Iris pigment epithelial cell (primary cell): ENCODE measurements at regions not wholly inside any gene's neighbourhood (a gene's known extent, or its start where the extent isn't known, plus 50 kb on each side); places are given as distances from the start of the nearest gene placed in this dataset.
A peak's percentile ranks its signal among the peaks of the same experiment; 100 is the strongest.

Experiments
- DNase-seq: peaks from one replicate; pipeline ENCODE4 v3.0.0-alpha.2; 2011; ENCODE audit warnings: low read depth

GRCh38 chr1:209400351-209401220 lies 182.9 kb upstream of the CAMK1G start:
- no peak for DNase-seq

DNA sequence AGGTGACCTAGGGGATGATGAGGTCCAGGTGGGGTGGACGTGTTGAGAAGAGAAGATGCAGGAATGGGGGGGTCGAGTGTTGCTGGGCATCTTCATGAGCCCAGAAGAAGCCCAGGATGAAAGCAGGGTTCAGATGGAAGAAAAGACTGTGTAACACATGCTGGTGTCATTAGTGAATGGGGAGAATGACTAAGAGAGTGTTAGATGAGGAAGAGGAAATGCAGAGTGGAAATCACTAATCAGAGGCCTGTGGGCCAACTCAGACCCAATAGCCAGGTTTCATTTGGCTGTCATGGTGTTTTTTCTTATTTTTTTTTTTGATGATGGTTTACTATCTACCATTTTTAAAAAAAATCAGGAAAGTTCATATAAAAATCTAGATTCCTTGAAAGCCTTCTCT lies 180.8 kb upstream of the CAMK1G start:
- DNase-seq, result no peak

- no peak for DNase-seq
Measured at GRCh38 chr1:209403921-209404320, 179.6 kb upstream of the CAMK1G start.

- no peak for DNase-seq
Measured at GRCh38 chr1:209404577-209404976, 178.9 kb upstream of the CAMK1G start.

DNA sequence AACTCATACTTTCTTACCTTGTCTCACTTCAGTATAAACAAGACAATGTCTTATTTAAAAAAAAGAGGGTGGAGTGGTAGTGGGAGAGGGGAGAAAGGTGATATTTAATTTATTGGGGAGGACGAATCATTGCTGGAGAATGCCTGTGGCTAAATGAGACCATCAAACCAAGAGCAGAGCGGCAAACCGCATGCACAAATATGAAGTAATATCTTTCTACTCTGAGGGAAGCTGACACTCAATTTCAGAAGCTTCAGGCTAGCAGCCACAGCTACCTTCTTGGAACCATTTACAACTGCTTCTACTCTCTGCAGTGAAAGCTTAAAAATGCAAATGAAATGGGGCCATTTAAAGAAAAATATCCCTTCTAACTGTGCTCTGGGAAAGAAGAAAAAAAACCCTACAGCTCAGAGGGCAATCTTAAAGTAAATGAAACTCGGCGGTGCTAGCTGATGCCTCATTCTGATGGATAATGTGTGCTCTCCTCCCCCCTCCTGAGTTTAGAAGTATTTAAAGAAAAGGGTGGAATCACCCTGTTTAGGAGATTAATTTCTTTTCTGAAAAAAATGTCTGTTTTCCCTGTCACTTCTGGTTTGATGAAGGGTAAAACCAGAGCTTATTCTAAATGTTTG lies 178.2 kb upstream of the CAMK1G start:
- peak; percentile 84 for DNase-seq

GRCh38 chr1:209406168-209406567 lies 177.3 kb upstream of the CAMK1G start:
- DNase-seq, result peak; percentile 46

GRCh38 chr1:209406595-209406994 lies 176.9 kb upstream of the CAMK1G start:
- DNase-seq, result no peak

DNA sequence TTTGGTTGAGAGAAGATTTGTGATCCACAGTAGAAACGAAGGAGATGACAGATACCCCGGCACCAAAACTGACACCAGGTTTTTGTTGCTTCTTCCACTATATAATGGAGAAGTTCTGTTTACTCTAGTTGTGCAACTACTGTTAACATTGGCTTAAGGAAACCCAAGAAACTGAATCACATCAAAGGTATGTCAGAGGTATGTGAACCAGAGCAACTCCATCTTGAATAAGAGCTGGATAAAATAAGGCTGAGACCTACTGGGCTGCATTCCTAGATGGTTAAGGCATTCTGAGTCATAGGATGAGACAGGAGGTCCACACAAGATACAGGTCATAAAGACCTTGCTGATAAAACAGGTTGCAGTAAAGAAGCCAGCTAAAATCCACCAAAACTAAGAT lies 173.7 kb upstream of the CAMK1G start:
- DNase-seq, result peak; percentile 96

DNA sequence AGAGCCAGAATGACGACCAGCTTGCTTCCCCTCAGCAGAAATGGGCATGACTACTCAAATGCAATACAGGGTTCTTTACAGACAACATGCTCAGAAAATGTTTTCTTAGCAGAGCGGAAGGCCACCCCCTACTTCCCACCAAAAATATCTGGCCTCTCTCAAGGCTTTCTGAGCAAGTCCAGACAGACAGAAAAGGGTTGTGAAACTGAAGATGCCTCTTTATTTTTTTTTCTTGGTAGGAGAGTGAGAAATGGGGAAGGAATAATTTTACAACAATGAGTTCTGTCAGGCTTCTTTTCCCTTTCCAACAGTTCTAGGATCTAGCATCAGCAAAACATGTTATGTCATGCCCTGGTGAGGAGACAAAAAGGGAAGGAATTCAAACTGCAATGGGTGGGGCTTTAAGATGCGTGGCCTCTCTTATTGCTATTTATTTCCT lies 172.0 kb upstream of the CAMK1G start:
- DNase-seq, result peak; percentile 69

DNA sequence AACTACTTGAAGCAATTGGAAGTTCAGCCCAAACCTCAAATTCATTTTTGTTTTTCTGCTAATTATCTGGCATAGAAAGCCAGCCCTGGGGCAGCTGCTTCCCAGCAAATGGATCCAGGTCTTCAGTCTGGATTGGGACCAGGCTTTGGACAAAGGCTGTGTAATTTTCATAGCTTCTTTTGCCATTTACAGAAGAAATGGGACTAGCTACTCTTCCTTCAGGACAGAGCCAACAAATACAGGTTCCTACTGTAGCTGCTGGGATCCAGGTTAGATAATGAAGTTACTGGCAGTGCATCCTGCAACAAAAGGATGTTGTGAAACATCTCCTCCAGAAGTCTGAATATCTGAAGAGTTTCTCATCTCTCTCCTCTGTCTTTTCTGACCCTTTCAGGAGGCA lies 171.5 kb upstream of the CAMK1G start:
- DNase-seq, result peak; percentile 79

- no peak for DNase-seq
Measured at GRCh38 chr1:209412566-209412965, 170.9 kb upstream of the CAMK1G start.

- no peak for DNase-seq
Measured at GRCh38 chr1:209413062-209413461, 170.5 kb upstream of the CAMK1G start.

DNA sequence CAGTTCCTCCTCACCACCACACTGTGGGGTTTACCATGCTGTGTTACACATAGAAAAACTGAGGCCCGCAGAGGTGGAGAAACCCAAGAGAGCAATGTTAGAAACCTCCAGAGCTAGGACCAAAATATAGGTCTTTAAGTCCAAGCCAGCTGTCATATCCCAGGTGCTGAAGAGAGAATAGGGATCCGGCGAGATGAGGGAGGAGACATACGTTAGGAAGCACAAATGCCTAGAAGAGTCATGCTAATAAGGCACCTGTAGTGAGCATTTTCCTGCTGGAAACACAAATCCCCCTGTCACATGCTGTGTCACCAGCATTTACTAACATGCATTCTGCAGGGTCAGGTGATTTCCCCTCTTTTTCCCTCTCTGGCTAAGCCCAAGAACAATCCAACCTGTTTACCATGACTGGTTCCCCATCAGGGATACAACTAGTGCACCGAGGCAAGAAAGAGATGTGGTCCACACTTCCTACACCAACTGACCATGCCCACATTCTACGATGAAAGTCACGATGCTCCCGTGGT lies 168.6 kb upstream of the CAMK1G start:
- no peak for DNase-seq

DNA sequence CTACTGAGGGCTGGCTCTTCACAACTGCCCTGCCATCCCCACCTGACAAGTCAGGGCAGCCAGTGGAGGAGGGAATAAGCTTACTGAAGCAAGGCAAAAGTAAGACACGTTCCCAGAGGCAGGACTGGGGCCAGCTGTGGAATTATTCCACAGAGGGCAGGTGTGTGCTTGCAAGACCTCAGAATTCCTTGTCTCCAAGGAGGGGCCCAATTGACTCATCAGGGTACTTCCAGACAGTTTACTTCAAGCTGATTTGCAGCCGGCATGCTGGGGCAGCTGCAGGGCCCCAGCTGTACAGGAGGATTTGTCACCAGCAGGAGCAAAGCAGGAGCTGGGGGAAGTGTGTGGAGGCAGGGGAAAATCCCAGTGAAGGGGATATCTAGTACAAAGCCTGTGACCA lies 167.5 kb upstream of the CAMK1G start:
- DNase-seq, result peak; percentile 59

- no peak for DNase-seq
Measured at GRCh38 chr1:209416716-209417115, 166.8 kb upstream of the CAMK1G start.

DNA sequence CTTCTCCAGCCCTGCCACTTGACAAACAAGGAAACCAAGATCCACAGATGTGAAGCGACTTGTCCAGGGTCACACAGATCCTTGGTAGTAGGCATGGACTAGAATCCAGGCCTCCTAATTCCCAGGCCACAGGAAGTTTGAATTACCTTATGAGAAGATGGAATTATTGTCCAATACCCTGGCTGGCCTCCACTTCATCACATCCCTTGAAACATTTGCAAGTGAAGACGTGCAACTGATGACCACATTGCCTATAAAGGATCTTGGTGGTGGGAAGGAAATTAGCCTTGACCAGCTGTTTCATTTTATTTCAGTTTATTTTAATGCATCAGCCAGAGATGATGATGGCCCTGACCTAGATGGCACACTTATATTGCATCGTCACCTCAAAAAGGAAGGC lies 165.8 kb upstream of the CAMK1G start:
- DNase-seq, result no peak

- no peak for DNase-seq
Measured at GRCh38 chr1:209420276-209420675, 163.2 kb upstream of the CAMK1G start.

GRCh38 chr1:209421186-209421585 lies 162.3 kb upstream of the CAMK1G start:
- DNase-seq, result no peak

GRCh38 chr1:209421978-209422680 lies 161.4 kb upstream of the CAMK1G start:
- no peak for DNase-seq

DNA sequence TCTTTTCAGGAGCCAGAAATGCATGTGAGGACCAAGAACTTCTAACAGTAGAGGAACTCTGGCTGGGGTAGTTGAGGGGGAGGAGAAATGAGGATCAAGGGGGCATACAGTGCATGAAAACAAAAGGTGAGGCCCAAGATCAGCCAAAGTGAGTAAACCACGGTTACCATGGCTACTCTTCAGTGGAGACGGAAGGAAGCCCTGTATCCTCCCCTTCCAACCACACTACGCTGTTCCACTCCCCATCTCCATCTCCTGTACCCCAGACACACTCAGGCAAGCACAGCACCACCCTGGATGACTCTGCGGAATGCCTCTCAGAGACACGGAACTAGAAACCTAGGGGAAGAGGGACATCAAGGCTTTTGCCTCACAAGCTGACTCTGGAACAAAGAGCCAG lies 157.6 kb upstream of the CAMK1G start:
- DNase-seq, result no peak

DNA sequence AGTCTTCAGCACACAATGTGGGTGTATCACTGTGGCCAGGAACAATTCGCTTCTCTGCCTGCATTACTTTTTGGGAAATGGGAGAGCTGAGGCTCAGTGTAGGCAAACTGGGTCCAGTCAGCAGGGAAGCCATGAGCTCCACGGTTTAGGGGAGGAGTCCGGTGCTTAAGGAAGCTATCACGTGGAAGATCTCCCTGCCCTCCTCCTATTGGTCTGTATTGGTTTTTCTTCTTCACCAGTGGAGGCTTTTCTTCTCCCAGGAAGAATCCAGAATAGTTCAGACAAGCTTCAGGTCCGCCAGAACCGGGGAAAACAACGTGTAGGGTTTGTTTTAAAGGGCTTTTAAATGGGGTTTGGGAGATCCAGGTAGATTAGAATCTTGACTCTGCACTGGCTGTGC lies 156.2 kb upstream of the CAMK1G start:
- DNase-seq, result no peak

DNA sequence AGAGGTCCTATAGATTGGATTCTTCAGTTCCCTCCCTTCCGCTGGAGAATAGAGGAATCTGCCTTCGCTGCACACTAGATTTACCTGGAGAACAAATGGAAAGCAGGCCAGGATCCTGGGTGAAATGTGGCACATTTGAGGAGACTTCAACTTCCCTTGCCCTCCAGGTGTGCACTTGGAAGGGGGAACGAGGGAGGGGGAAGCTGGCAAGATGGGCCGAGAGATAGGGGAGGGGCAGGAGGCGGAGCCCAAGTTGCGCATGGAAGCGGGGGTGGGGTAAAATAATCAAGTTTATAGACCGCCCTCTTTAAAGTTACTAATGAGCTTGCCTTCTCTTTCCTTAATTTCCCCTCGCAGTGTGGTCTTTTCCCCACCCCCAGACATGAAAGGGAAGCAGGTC lies 155.7 kb upstream of the CAMK1G start:
- DNase-seq, result no peak
